GM04504 (cell line): ENCODE measurements at regions not wholly inside any gene's neighbourhood (a gene's known extent, or its start where the extent isn't known, plus 50 kb on each side); places are given as distances from the start of the nearest gene placed in this dataset.
"Not testable (repeated sequence)": the region's sequence is repeated elsewhere in the genome, so short reads cannot be mapped to it uniquely, and the experiment has no call there.

ENCODE experiments used
- DNase-seq: peaks from one replicate; pipeline ENCODE4 v3.0.0-alpha.2; 2012; ENCODE audit warnings: low read depth

DNA sequence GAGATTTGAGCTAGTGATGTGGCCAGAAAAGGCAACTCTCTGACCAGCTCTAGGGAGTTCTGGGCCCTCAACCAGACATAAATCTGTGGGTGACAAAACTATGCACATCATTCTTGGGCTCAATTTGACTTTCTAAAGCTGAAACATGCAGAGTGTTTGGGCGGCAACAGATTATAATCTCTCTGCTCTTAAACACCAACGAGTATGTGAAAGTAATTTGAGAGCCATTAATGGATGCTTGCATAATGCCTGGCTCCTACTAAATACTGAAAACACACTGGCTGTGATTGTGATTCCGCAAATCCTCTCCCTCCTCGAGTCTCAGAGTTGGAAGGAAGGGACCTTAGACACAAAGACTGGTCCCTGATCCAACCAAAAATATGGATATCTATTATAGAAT, 186.7 kb downstream of the UACA start:
- no peak for DNase-seq

- DNase-seq = no peak
These were observed 187.1 kb downstream of the UACA start for GRCh38 chr15:70576276-70576675.

DNA sequence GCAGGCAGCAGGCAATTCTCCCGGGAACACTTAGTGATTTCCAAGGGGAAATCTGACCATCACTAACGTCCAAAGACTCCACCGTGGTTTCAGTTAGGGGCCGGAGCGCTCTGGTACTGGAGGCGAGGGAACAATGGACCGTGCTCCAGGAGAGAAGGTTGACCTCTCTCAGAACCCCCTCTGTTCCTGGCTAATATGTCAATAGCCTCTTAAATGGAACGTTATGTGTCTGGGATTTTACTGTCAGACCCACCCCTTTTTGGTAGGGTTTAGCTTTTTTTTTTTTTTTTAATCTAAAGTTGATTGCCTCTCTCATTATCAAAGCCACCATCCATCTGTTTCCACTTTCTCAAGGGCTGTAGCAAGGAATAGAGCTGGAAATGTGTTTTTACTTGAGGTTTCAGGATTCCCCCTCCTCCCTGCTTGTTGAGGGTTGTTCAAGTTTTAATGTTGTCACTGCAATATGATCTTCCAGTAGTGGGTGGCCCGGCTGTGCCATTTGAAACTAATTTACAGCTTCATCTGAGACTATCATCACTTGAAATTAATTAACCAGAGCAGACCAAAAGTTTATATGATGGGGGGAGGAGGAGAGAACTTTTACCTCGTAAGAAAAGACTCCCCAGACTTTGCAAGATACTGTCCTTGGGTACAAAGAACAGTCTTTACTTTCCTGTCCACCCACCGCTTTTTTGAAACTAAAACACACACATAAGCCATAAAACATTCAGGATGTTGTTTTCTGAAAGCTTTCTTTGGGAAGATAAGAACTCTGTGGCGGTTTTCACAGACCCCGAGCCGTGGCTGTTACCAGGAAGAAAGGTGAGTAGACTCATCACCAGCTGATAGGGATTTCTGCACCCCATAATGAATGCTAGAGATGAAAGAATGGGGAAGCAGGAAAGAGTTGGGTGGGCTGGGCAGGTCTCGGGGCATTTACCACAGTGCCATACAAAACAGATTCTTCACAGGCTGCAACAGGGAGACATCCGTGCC, 187.8 kb downstream of the UACA start:
- DNase-seq = no peak

GRCh38 chr15:70574325-70574724, 189.0 kb downstream of the UACA start:
- not testable (repeated sequence) for DNase-seq

DNA sequence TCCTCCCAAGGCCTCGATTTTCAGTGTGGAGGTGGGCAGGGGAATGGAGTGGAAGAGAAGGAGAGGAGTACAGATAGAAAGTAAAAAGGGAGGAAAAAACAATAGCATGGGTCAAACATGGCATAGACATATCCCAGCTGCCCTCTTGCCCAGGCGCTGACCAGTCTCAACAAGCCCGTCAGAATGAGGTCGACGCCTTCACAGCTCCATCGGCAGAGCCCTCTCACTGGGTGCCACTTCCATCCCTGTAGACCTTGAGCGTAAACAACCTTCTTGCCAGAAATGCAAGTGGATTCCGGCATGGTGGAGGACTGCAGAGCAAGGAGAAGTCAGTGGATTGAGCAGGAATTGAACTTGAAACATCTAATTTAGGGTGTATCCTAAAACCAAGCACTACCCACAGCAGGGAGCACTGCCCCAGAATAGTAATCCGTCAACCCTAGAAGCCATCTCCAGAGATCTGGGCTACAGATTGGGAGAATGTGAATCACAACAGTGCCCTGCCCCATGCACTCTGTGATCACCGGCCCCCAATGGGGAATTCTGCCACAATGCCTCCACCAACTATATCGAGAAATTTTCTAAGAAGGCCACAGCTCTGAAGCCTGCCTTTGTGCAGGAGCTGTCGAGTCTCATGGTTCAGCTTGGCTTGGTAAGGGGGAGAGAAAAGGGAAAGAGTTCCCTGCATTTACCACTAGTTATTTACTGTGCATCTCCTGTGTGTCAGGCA, 190.1 kb downstream of the UACA start:
- no peak for DNase-seq

GRCh38 chr15:70569714-70570231, 193.6 kb downstream of the UACA start:
- no peak for DNase-seq

DNA sequence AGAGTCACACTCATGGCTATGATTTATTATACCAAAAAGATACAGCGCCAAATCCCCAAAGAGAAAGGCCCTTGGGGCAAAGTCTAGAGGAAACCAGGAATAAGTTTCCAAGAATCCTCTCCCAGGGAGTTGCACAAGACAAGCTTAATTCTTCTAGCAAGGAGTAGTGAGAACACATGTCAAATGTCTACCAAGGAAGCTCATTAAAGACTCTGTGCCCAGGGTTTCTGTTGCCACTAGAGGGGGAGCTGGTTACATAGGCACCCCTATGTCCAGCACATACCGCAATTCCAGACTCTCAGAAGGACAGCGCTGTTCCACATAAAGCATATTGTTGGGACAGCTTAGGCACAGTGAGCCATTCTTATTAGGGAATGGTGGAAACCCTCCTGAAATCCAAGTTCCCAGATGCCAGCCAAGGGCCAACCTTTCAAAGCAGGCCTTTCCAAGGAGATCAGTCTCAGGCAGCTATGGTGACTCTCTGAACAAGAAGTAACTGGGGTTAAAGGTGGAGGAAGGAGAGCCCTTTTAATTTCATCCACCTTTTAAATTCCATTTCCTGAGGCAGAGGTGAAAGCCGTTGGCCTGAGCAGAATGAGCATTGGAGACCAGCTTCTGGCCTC, 194.2 kb downstream of the UACA start:
- DNase-seq = peak; percentile 70

DNA sequence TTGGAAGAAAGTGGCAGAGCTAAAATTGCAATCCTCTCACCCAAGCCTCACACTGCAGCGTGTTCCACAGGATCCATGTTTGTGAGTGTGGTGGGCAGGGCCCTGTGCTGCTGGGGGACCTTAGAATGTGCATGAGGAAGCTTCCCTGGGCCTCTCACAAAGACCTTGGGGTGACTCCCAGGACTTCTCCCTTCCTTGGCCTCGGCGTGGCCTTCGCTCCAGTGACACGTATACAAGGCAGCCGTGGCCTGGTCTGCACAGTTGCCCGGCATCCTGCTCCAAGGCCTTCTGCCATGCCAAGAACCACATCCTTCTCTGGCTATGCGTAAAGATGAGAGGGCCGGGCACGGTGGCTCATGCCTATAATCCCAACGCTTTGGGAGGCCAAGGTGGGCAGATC, 196.4 kb downstream of the UACA start:
- DNase-seq = no peak

DNA sequence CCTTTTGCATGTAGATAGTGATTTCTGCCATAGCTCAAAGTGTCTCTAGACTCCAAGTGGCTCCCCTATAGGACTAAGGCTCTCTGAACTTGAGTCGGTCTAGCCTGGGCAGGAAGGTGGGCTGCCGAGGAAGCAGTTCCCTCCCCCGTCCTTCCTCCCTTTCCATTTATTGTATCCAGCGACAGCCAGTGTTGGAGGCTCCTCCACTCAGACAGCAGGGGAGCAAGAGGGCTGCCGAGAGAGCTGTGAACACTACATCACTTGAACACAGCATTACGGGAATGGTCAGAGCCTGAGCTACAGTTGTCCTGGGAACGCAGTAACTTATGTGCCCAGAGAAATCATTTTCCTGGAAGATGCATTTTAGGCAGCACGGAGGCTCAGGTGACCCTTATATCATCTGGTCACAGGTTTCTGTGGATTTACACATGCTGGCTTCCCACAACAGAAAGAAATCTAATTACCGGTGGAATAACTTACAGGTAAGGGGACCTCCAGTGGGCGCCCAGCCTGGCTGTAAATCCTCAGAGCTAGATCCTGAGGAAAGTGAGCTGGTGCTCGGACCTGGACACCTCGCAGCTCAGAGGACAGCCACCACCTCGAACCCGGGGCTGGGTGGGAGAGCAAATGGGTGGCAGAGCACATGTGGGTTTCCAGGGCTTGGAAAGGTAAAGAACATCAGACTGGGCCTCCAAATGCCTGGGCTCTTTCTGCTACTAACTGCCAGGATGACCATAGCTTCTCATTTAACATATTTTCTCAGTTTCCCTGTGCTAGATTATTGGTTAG, 197.1 kb downstream of the UACA start:
- no peak for DNase-seq

DNA sequence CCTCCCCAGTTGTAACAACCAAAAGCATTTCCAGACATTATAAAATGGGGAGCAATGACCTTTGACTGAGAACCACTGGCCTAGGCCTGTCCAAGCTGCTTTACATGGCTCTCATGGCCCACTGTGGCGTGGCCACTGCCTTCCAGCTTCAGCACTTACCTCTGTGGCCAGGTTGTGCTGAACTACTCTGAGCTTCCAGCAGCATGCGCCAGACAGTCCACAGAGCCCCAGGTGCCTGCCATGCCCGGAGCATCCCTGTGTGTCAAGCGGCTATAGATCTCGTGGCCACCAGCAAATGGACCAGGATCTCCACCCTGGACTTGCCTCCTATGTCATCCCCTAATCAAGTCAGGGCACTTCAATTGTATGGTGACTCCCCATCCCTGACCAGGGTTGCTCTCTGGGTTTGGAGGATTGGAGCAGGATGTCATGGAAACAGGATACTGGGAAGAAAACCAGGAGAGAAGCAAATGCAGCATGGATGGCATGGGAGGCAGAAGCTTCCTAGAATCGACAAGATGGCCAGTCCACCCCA, 199.7 kb downstream of the UACA start:
- DNase-seq = no peak

- no peak for DNase-seq
These were observed 200.5 kb downstream of the UACA start for GRCh38 chr15:70562906-70563305.

DNA sequence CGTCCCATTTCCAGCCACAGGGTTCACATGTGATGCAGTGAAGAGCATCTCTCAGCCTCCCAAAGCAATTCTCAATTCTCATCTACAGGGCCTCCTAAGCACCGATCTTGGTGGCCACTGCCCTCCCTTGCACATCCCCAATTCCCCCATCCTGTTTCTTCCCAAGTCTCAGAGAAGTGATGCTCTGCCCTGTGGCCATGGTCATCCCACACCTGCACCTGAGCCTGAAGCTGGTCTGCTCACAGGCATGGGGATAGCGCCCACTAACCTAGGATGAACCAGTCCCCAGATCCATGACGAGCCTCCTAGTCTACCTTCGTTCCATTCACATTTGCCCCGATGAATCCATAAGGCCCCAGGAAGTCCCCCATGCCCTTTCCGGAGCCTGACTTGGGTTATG, 201.5 kb downstream of the UACA start:
- DNase-seq = no peak

DNA sequence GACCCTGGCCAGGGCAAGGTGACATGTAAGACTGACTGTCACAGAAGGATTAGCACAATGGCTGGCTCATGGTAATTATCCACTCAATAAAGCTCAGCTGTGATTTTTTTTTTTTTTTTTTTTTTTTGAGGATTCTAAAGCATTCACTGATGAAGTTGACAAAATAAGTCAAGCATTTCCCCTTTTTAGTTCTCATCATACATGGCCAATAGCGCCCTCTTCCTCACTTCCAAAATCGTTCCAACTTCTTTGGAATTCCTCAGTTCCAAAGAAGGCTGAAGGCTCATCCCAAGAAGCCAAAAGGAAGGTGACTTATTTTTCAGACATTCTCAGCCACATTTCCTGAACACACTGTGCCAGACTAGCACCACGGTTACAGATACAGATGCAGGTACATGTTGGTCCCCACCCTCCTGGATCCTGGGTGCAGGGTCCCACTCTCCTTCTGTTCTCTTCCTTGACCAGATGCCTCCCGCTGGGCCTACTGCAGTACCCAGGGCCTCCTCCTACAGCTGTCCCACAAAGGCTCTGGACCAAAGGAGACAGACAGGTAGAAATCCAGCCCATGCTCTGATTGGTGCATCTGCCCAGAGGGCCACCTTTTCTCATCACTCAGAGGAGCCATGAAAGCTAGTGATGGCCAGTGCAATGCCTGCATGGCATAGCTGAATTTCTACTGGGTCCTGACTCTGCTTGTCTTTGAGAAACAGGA, 202.6 kb downstream of the UACA start:
- no peak for DNase-seq

DNA sequence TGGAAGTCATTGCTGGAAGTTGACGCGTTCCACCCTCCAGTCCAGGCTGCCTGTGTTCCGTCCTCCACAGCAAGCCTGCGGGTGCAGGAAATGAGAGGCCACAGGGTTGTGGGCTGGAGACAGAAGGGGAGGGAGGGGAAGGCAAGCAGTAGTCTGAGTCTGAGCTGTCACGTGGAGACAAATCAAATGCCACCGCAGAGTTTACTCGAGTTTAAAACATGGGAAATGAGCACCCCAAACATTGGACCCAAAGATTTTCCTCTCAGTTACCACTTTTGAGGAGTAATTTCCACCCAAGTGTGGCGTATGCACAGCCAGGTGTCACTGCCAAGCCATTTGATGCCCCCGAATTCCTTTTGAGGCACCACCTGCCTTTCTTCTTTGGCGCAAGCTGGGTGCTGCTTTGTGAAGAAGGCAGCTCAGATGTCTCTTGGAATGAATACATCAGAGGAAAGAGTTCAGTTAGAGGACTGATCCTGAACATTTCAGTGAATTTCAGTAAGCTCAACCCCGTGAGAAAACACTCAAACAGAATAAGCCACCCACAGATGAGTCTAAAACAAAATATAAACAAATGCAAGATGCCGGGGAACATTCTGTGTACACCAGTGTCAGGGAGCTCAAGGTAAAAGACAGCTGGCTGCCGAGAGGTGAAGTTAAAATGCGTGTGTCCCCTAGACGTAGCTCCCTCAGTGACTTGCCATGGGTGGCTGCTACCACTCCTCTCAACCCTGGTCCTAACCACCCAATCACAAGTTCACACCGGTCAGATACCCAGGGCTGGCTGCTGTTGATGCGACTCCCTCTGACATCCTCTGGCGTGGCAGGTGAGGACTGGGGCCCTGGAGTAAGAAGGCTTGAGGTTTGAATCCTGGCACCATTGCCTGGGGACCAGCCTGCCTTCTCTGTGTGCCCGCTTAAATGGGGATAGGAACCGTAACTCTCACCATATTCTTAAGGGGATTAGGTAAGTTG, 203.8 kb downstream of the UACA start:
- no peak for DNase-seq

DNA sequence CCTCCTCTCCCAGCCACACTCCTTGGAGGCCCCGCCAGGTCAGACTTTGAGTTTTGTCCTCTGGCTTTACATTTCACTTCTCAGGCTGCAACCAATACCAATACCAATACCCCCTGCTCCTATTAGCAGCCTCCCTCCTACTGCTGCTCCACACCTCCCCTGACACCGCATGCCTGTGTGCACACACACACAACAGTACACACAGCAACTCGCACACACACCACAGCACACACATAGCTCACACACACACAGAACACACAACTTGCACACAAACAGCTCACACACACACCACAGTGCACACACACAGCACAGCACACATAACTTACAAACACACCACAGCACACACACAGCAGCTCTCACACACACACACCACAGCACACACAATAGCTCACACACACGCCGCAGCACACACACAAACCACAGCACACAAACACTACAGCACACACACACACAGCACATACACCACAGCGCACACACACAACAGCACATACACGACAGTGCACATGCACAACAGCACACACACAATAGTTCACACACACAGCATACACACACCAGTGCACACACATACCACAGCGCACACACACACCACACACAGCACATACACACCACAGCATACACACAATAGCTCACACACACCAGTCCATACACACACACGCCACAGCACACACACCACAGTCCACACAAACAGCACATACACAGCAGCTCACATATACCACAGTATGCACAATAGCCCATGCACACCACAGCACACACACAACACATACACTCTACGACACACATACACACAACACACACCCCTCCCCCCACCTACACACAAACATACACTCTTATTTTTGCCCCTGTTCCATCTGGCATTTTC, 204.7 kb downstream of the UACA start:
- no peak for DNase-seq

- DNase-seq = no peak
These were observed 205.7 kb downstream of the UACA start for GRCh38 chr15:70557521-70558258.

GRCh38 chr15:70556779-70557178, 206.6 kb downstream of the UACA start:
- no peak for DNase-seq
